H9 (cell line): ENCODE measurements at regions not wholly inside any gene's neighbourhood (a gene's known extent, or its start where the extent isn't known, plus 50 kb on each side); places are given as distances from the start of the nearest gene placed in this dataset.

Experiments used
- DNase-seq: peaks from one replicate; pipeline ENCODE4 v3.0.0-alpha.2; 2017
- H2AFZ ChIP-seq: one replicate; pipeline ENCODE4 v1.6.1; 2013; ENCODE audit warnings: mild to moderate bottlenecking, low read length, control low read depth, moderate library complexity
- H2AK5ac ChIP-seq: 2 replicates; pipeline ENCODE4 v1.6.1; 2013; ENCODE audit warnings: low read length, control low read depth, mixed read lengths; ENCODE audit not compliant: insufficient read length
- H2BK120ac ChIP-seq: one replicate; pipeline ENCODE4 v1.6.1; 2013; ENCODE audit warnings: low read depth, mild to moderate bottlenecking, low read length, control low read depth, inconsistent platforms; ENCODE audit not compliant: poor library complexity, severe bottlenecking
- H2BK12ac ChIP-seq: 2 replicates; pipeline ENCODE4 v1.6.1; 2013; ENCODE audit warnings: low read length, control low read depth, mixed read lengths, low read depth; ENCODE audit not compliant: insufficient read length
- H2BK15ac ChIP-seq: 2 replicates; pipeline ENCODE4 v1.6.1; 2013; ENCODE audit warnings: low read depth, low read length, control low read depth
- H2BK20ac ChIP-seq: one replicate; pipeline ENCODE4 v1.6.1; 2013; ENCODE audit warnings: low read depth, mild to moderate bottlenecking, low read length, control low read depth, inconsistent platforms; ENCODE audit not compliant: poor library complexity, severe bottlenecking
- H2BK5ac ChIP-seq: 2 replicates; pipeline ENCODE4 v1.6.1; 2013; ENCODE audit warnings: low read length, control low read depth, mixed read lengths; ENCODE audit not compliant: insufficient read length
- H3K14ac ChIP-seq: 2 replicates; pipeline ENCODE4 v1.6.1; 2013; ENCODE audit warnings: low read length, control low read depth; ENCODE audit not compliant: insufficient read depth
- H3K18ac ChIP-seq: 2 replicates; pipeline ENCODE4 v1.6.1; 2013; ENCODE audit warnings: low read depth, mild to moderate bottlenecking, mixed read lengths, low read length, control low read depth; ENCODE audit not compliant: insufficient read length
- H3K23ac ChIP-seq: 2 replicates; pipeline ENCODE4 v1.6.1; 2013; ENCODE audit warnings: low read length, control low read depth, mixed read lengths, low read depth; ENCODE audit not compliant: insufficient read length
- H3K23me2 ChIP-seq: 2 replicates; pipeline ENCODE4 v1.6.1; 2013; ENCODE audit warnings: low read depth, mild to moderate bottlenecking, mixed read lengths, low read length, control low read depth; ENCODE audit not compliant: insufficient read length, poor library complexity, severe bottlenecking
- H3K27ac ChIP-seq: 2 replicates; pipeline ENCODE4 v1.5.1; 2013; ENCODE audit warnings: low read length, control low read depth, mixed read lengths, low read depth; ENCODE audit not compliant: insufficient read length
- H3K27me3 ChIP-seq: 2 replicates; pipeline ENCODE4 v1.6.1; 2013; ENCODE audit warnings: low read length, control low read depth, inconsistent platforms; ENCODE audit not compliant: insufficient read depth
- H3K4ac ChIP-seq: 2 replicates; pipeline ENCODE4 v1.6.1; 2013; ENCODE audit warnings: low read depth, mild to moderate bottlenecking, control low read depth, inconsistent platforms, low read length, moderate library complexity
- H3K4me1 ChIP-seq: 2 replicates; pipeline ENCODE4 v1.6.1; 2013; ENCODE audit warnings: low read length, control low read depth, inconsistent platforms; ENCODE audit not compliant: insufficient read depth
- H3K4me2 ChIP-seq: 2 replicates; pipeline ENCODE4 v1.6.1; 2013; ENCODE audit warnings: low read length, control low read depth, mixed read lengths; ENCODE audit not compliant: insufficient read length, insufficient read depth
- H3K56ac ChIP-seq: 2 replicates; pipeline ENCODE4 v1.6.1; 2013; ENCODE audit warnings: low read depth, mild to moderate bottlenecking, mixed read lengths, low read length, control low read depth; ENCODE audit not compliant: insufficient read length
- H3K79me1 ChIP-seq: 2 replicates; pipeline ENCODE4 v1.6.1; 2013; ENCODE audit warnings: low read depth, mild to moderate bottlenecking, moderate library complexity, low read length, control low read depth, inconsistent platforms; ENCODE audit not compliant: insufficient read depth, poor library complexity, severe bottlenecking
- H3K79me2 ChIP-seq: 2 replicates; pipeline ENCODE4 v1.6.1; 2013; ENCODE audit warnings: low read length, control low read depth, inconsistent platforms; ENCODE audit not compliant: insufficient read depth
- H3K9ac ChIP-seq: 2 replicates; pipeline ENCODE4 v1.6.1; 2013; ENCODE audit warnings: low read length, control low read depth, mixed read lengths; ENCODE audit not compliant: insufficient read length; ENCODE audit errors: extremely low read depth
- H3K9me3 ChIP-seq: one replicate; pipeline ENCODE4 v1.6.1; 2013; ENCODE audit warnings: low read depth, low read length, inconsistent platforms; ENCODE audit not compliant: control insufficient read depth
- H3T11ph ChIP-seq: one replicate; pipeline ENCODE4 v1.6.1; 2013; ENCODE audit warnings: mild to moderate bottlenecking, low read length, control low read depth, inconsistent platforms
- H4K20me1 ChIP-seq: one replicate; pipeline ENCODE4 v1.6.1; 2013; ENCODE audit not compliant: control insufficient read depth, insufficient read length, insufficient read depth
- H4K5ac ChIP-seq: 2 replicates; pipeline ENCODE4 v1.6.1; 2013; ENCODE audit warnings: low read depth, mild to moderate bottlenecking, mixed read lengths, low read length, control low read depth; ENCODE audit not compliant: insufficient read length
- H4K8ac ChIP-seq: replicated peaks from 2 replicates; pipeline ENCODE4 v1.6.1; 2013; ENCODE audit warnings: low read length, control low read depth, mixed read lengths, low read depth; ENCODE audit not compliant: insufficient read length
- H4K91ac ChIP-seq: 2 replicates; pipeline ENCODE4 v1.6.1; 2013; ENCODE audit warnings: low read depth, mild to moderate bottlenecking, moderate library complexity, mixed read lengths, low read length, control low read depth; ENCODE audit not compliant: insufficient read length
- H3K27ac Mint-ChIP-seq, 3 experiments: 2 replicates in 2 of 3; 3 replicates in 1 of 3; pipeline ENCODE4 v1.8.0; 2020 to 2021; ENCODE audit warnings: mixed read lengths in 3 of 3, mild to moderate bottlenecking in 1 of 3, moderate library complexity in 1 of 3
- H3K27me3 Mint-ChIP-seq: 2 replicates; pipeline ENCODE4 v1.8.0; 2021; ENCODE audit warnings: low read depth, mild to moderate bottlenecking, moderate library complexity, mixed read lengths
- H3K36me3 Mint-ChIP-seq, 3 experiments: 2 replicates in 2 of 3; 3 replicates in 1 of 3; pipeline ENCODE4 v1.8.0; 2020 to 2021; ENCODE audit warnings: low read depth in 3 of 3, mixed read lengths in 3 of 3; ENCODE audit not compliant: insufficient read depth in 1 of 3
- H3K4me1 Mint-ChIP-seq, 2 experiments: 2 replicates each; pipeline ENCODE4 v1.8.0; 2020; ENCODE audit warnings: mixed read lengths in 2 of 2
- H3K4me3 Mint-ChIP-seq, 2 experiments: 2 replicates in 1 of 2; 3 replicates in 1 of 2; pipeline ENCODE4 v1.8.0; 2020 to 2021; ENCODE audit warnings: mild to moderate bottlenecking in 2 of 2, mixed read lengths in 2 of 2, moderate library complexity in 1 of 2
- H3K9me3 Mint-ChIP-seq, 2 experiments: 2 replicates in 1 of 2; 3 replicates in 1 of 2; pipeline ENCODE4 v1.8.0; 2020; ENCODE audit warnings: mild to moderate bottlenecking in 2 of 2, mixed read lengths in 2 of 2, moderate library complexity in 1 of 2
- CTCF ChIP-seq: fragments of 200-600 bp; sonication (generic); conservative IDR thresholded peaks from 3 replicates; pipeline ENCODE4 v1.8.0; 2021; ENCODE audit warnings: antibody characterized with exemption, mild to moderate bottlenecking
- WGBS: extraction: QIAGEN DNeasy Blood & Tissue Kit; methylation state at CpG from one replicate; pipeline ENCODE4 v1.1.7; 2013; ENCODE audit warnings: missing lambda C conversion rate, low lambda C conversion rate, mixed read lengths; ENCODE audit not compliant: insufficient read length; ENCODE audit errors: extremely low coverage; 5-methylcytosine and 5-hydroxymethylcytosine counted together

DNA sequence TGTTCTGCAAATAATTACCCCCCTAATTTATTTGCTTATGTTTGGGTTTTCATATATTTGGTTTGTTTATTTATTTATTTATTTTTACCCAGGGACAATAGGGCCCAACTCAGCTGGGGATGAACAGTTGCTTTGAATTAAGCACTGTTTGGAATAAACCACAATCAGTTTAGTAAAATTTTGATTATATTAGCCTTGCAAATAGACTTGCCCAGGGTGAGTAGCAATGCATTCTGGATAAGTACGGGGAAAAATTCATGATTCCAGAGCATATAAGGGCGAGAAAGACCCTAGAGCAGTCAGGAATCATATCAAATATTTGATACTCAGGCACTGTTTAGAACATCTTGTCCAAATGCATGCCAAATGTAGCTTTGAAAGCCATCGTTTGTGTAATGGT, 242.7 kb downstream of the OMA1 start:
- Histone ChIP-seq H3K4me1 (peaks cover 3% of the 10 kb centered on the region; the same call in 1 of the 2 replicates), H3K27me3 (no peaks in the 10 kb centered on the region), H3T11ph (no peak overlapping the region), H2BK20ac (no peak overlapping the region), H3K4me2 (no peak overlapping the region), H4K20me1 (no peaks in the 10 kb centered on the region), H3K79me1 (no peaks in the 10 kb centered on the region), H3K9ac (no peak overlapping the region), H3K27ac (no peak overlapping the region), H4K5ac (no peak overlapping the region), H2BK15ac (no peak overlapping the region), H3K18ac (no peak overlapping the region), H2BK120ac (no peak overlapping the region), H3K23me2 (no peaks in the 10 kb centered on the region), H3K4ac (no peak overlapping the region), H2AFZ (no peak overlapping the region), H3K9me3 (no peaks in the 10 kb centered on the region), H4K91ac (no peak overlapping the region), H2BK12ac (no peak overlapping the region), H3K14ac (no peak overlapping the region), H2BK5ac (no peak overlapping the region), H3K56ac (no peak overlapping the region), H4K8ac (no peak overlapping the region), H3K23ac (no peak overlapping the region), H2AK5ac (no peak overlapping the region), H3K79me2 (no peaks in the 10 kb centered on the region)
- no peak overlapping the region for H3K4me3 Mint-ChIP-seq
- H3K36me3 Mint-ChIP-seq, result no peaks in the 10 kb centered on the region; a peak in 1 of 7 replicates
- no peak for TF ChIP-seq CTCF
- WGBS, result no CpG with 5 or more reads among the region's 3 CpGs
- no peaks in the 10 kb centered on the region; the same call in 1 of the 2 replicates for H3K27me3 Mint-ChIP-seq
- no peak overlapping the region for H3K27ac Mint-ChIP-seq
- 0 out of 5 replicates have a peak, but pooled peaks cover 0 to 5% of the 10 kb centered on the region in 2 experiments for H3K9me3 Mint-ChIP-seq
- H3K4me1 Mint-ChIP-seq, result peaks cover 18 to 24% of the 10 kb centered on the region in 2 experiments
- no peak for DNase-seq
